Astrocyte (in vitro differentiated cells and primary cell): ENCODE measurements at regions not wholly inside any gene's neighbourhood (a gene's known extent, or its start where the extent isn't known, plus 50 kb on each side); places are given as distances from the start of the nearest gene placed in this dataset.

Source experiments
- DNase-seq: peaks from one replicate; pipeline ENCODE4 v3.0.0-alpha.2; 2010; ENCODE audit warnings: low read depth
- FAIRE-seq: peaks from 2 replicates; lab custom pipeline; 2011; peaks lifted over from hg19 to GRCh38; lab: Jason Lieb, UNC
- H2AFZ ChIP-seq: 2 replicates; pipeline ENCODE4 v1.6.0; 2012; ENCODE audit warnings: low read depth, low read length, inconsistent platforms
- H3K27ac ChIP-seq: 2 replicates; pipeline ENCODE4 v1.5.1; 2011; ENCODE audit warnings: low read depth, low read length, inconsistent platforms
- H3K27me3 ChIP-seq: 2 replicates; pipeline ENCODE4 v1.6.0; 2011; ENCODE audit warnings: low read length, inconsistent platforms; ENCODE audit not compliant: insufficient read depth
- H3K36me3 ChIP-seq: 2 replicates; pipeline ENCODE4 v1.5.1; 2011; ENCODE audit warnings: low read length, inconsistent platforms; ENCODE audit not compliant: insufficient read depth
- H3K4me1 ChIP-seq: 2 replicates; pipeline ENCODE4 v1.5.1; 2011; ENCODE audit warnings: low read length, inconsistent platforms; ENCODE audit not compliant: insufficient read depth
- H3K4me2 ChIP-seq: 2 replicates; pipeline ENCODE4 v1.6.0; 2012; ENCODE audit warnings: low read length, inconsistent platforms
- H3K4me3 ChIP-seq: 2 replicates; pipeline ENCODE4 v1.5.1; 2011; ENCODE audit warnings: low read depth, mild to moderate bottlenecking, low read length, inconsistent platforms; ENCODE audit not compliant: insufficient read depth
- H3K79me2 ChIP-seq: 2 replicates; pipeline ENCODE4 v1.6.0; 2012; ENCODE audit warnings: mild to moderate bottlenecking, low read length, inconsistent platforms; ENCODE audit not compliant: insufficient read depth
- H3K9ac ChIP-seq: 2 replicates; pipeline ENCODE4 v1.6.0; 2012; ENCODE audit warnings: mild to moderate bottlenecking, low read length, inconsistent platforms
- H3K9me3 ChIP-seq: 2 replicates; pipeline ENCODE4 v1.5.1; 2012; ENCODE audit warnings: low read depth, mild to moderate bottlenecking, low read length, inconsistent platforms; ENCODE audit not compliant: insufficient read depth
- H4K20me1 ChIP-seq: 2 replicates; pipeline ENCODE4 v1.6.0; 2012; ENCODE audit warnings: low read length, inconsistent platforms; ENCODE audit not compliant: insufficient read depth
- H3K27ac Mint-ChIP-seq: one replicate; pipeline ENCODE4 v1.8.0; 2021; ENCODE audit warnings: mild to moderate bottlenecking, mixed read lengths; ENCODE audit not compliant: unreplicated experiment
- H3K27me3 Mint-ChIP-seq: one replicate; pipeline ENCODE4 v1.8.0; 2021; ENCODE audit warnings: low read depth, mixed read lengths; ENCODE audit not compliant: unreplicated experiment
- H3K36me3 Mint-ChIP-seq: one replicate; pipeline ENCODE4 v1.8.0; 2021; ENCODE audit warnings: low read depth, mixed read lengths; ENCODE audit not compliant: unreplicated experiment
- H3K4me1 Mint-ChIP-seq: one replicate; pipeline ENCODE4 v1.8.0; 2021; ENCODE audit warnings: low read depth, mixed read lengths; ENCODE audit not compliant: unreplicated experiment
- H3K4me3 Mint-ChIP-seq: one replicate; pipeline ENCODE4 v1.8.0; 2021; ENCODE audit warnings: mild to moderate bottlenecking, moderate library complexity, mixed read lengths; ENCODE audit not compliant: unreplicated experiment
- H3K9me3 Mint-ChIP-seq: one replicate; pipeline ENCODE4 v1.8.0; 2021; ENCODE audit warnings: mild to moderate bottlenecking, mixed read lengths; ENCODE audit not compliant: unreplicated experiment
- CTCF ChIP-seq: IDR thresholded peaks from 2 replicates; pipeline ENCODE4 v1.5.1; 2011; ENCODE audit warnings: low read depth, mild to moderate bottlenecking, inconsistent platforms, low read length, moderate library complexity; ENCODE audit not compliant: insufficient read depth
- EZH2 ChIP-seq: IDR thresholded peaks from 2 replicates; pipeline ENCODE4 v1.6.1; 2012; ENCODE audit warnings: mild to moderate bottlenecking, low read length, inconsistent platforms; ENCODE audit not compliant: insufficient read depth

- H3K27me3 ChIP-seq, result no peaks in the 10 kb centered on the region
- H3K79me2 ChIP-seq, result no peaks in the 10 kb centered on the region
- H3K9me3 ChIP-seq, result no peaks in the 10 kb centered on the region
- no peaks in the 10 kb centered on the region for H3K4me1 Mint-ChIP-seq
- FAIRE-seq (no peak), DNase-seq (no peak)
- no peak overlapping the region for H3K4me3 Mint-ChIP-seq
- H3K27ac ChIP-seq, result no peak overlapping the region
- H3K4me3 ChIP-seq, result no peak overlapping the region
- no peak overlapping the region for H2AFZ ChIP-seq
- no peaks in the 10 kb centered on the region for H4K20me1 ChIP-seq
- H3K27me3 Mint-ChIP-seq, result peaks cover 41% of the 10 kb centered on the region
- no peak overlapping the region for H3K27ac Mint-ChIP-seq
- no peak overlapping the region for H3K4me2 ChIP-seq
- peaks cover 3% of the 10 kb centered on the region for H3K9me3 Mint-ChIP-seq
- no peak for TF ChIP-seq EZH2
- TF ChIP-seq CTCF, result no peak
- H3K9ac ChIP-seq, result no peak overlapping the region
- no peaks in the 10 kb centered on the region for H3K36me3 ChIP-seq
- no peaks in the 10 kb centered on the region for H3K36me3 Mint-ChIP-seq
- no peaks in the 10 kb centered on the region for H3K4me1 ChIP-seq
Observed at GRCh38 chr6:33921745-33922144, 117.9 kb upstream of the MLN start.

DNA sequence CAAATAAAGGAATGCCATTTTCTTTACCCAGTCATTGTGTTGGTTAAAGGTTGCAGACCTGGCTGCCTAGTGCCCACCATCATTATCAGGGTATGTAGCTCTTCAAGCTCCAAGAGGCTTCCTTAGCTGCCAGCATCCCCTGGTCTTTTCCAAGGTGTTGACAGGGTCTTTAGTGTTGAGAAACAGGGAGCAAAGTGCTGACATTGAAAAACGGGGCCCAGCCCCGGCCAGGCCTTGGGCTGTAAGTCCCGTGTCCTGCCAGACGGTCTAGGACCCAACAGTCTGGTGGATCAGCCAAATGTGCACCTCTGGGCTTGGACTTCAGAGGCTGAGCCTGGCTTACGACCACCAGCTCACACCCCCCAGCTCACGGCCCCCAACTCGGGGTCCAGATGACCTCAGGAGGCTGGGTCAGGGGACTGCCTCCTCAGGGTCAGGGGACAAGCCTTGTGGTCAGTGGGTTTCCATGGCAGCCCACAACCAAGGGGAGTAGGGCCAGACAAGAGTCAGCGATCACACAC, 114.4 kb upstream of the MLN start:
- H3K9me3 ChIP-seq, result no peaks in the 10 kb centered on the region
- H3K27ac ChIP-seq, result no peak overlapping the region
- TF ChIP-seq CTCF, result no peak
- TF ChIP-seq EZH2, result no peak
- no peak overlapping the region for H3K4me3 ChIP-seq
- H3K4me2 ChIP-seq, result no peak overlapping the region
- DNase-seq, result no peak
- H3K27me3 ChIP-seq, result peaks cover 9% of the 10 kb centered on the region
- no peak overlapping the region for H2AFZ ChIP-seq
- Mint-ChIP-seq H3K27ac (no peak overlapping the region), H3K9me3 (peaks cover 4% of the 10 kb centered on the region), H3K4me3 (no peak overlapping the region), H3K4me1 (no peaks in the 10 kb centered on the region), H3K27me3 (peaks cover 60% of the 10 kb centered on the region), H3K36me3 (no peaks in the 10 kb centered on the region)
- H3K4me1 ChIP-seq, result no peaks in the 10 kb centered on the region
- H4K20me1 ChIP-seq, result no peaks in the 10 kb centered on the region
- no peak for FAIRE-seq
- H3K79me2 ChIP-seq, result no peaks in the 10 kb centered on the region
- no peaks in the 10 kb centered on the region for H3K36me3 ChIP-seq
- no peak overlapping the region for H3K9ac ChIP-seq

DNA sequence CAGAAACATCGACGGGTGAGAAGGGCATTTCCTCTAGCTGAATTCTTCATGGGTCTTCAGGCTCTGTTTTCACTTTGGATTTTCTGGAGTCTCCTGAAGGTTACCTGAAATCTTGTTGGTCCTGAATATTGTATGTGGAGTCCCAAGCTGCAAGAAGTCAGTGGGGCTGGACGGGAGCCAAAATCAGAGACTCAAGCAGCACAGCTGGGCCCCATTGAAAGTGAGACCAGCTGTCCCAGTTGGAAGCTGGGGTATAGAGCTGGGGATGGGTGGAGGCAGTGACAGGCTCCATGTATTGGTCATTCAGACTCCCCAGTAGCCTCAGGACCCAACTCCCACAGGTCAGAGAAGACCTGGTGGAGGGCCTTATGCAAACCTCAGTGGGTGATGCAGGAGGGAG, 111.3 kb upstream of the MLN start:
- FAIRE-seq, result no peak
- Histone ChIP-seq H3K4me3 (no peak overlapping the region), H3K4me1 (no peaks in the 10 kb centered on the region), H3K27ac (no peak overlapping the region), H2AFZ (no peak overlapping the region), H3K9me3 (no peaks in the 10 kb centered on the region), H3K36me3 (no peaks in the 10 kb centered on the region), H3K79me2 (no peaks in the 10 kb centered on the region), H4K20me1 (no peaks in the 10 kb centered on the region), H3K27me3 (peaks cover 10% of the 10 kb centered on the region), H3K4me2 (no peak overlapping the region), H3K9ac (no peak overlapping the region)
- Mint-ChIP-seq H3K36me3 (no peaks in the 10 kb centered on the region), H3K9me3 (peaks cover 4% of the 10 kb centered on the region), H3K4me3 (no peak overlapping the region), H3K27ac (no peak overlapping the region), H3K4me1 (no peaks in the 10 kb centered on the region), H3K27me3 (peaks cover 65% of the 10 kb centered on the region)
- DNase-seq, result no peak
- TF ChIP-seq CTCF, result no peak
- TF ChIP-seq EZH2, result no peak
